HG03095 (cell line): ENCODE measurements at regions not wholly inside any gene's neighbourhood (a gene's known extent, or its start where the extent isn't known, plus 50 kb on each side); places are given as distances from the start of the nearest gene placed in this dataset.
"Not testable (repeated sequence)": the region's sequence is repeated elsewhere in the genome, so short reads cannot be mapped to it uniquely, and the experiment has no call there.

ENCODE experiments used
- ATAC-seq: cut with Tn5 transposase; IDR thresholded peaks from one replicate; pipeline ENCODE4 v1.9.1; 2021; ENCODE audit warnings: moderate library complexity; ENCODE audit not compliant: unreplicated experiment

DNA sequence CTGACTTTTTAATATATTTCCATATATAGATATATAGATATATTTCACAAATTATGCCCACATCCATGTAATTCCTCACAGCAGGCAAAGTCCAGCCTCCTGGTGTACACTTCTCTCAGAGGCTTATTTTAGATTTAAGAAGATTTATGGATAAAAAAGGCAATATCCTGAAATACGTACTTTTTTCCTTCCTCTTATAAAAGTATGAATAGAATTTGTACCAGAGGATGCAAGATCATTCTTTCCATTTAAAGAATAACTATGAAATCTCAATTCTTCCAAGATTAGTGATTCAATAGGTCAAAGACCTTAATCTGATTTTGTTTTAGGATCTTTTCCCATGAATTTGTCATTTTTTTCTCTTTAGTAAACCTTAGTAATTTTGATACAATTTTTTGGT, 597.9 kb upstream of the TBL1XR1 start:
- ATAC-seq: no peak

DNA sequence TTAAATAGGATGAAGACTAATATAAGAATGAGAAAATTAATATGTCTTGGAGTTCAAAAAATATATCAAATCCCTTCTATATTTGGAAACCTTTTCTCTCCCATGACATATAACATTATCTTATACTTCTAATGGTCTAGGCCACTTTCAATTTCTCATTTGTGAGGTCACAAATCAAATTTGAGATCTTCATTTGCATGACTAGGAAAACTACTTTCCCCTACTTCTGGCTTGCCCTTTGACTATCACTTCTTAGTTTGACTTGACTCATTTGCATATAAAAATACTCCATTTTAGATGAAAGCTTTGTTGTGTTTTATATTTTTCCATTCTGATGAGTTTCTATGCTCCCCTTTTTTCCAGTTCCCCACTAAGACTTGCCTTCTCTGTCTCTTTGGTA, 598.6 kb upstream of the TBL1XR1 start:
- no peak for ATAC-seq

DNA sequence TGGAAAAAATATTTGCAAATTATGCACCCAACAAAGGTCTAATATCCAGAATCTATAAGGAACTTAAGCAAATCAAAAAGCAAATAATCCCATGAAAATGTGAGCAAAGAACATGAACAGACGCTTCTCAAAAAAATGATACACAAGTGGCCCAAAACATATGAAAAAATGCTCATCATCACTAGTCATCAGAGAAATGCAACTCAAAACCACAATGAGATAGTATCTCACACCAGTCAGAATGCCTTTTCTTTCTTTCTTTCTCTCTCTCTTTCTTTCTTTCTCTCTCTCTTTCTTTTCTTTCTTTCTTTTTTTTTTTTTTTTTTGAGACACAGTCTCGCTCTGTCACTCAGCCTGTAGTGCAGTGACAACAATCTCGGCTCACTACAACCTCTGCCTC, 602.9 kb upstream of the TBL1XR1 start:
- ATAC-seq: not testable (repeated sequence)

DNA sequence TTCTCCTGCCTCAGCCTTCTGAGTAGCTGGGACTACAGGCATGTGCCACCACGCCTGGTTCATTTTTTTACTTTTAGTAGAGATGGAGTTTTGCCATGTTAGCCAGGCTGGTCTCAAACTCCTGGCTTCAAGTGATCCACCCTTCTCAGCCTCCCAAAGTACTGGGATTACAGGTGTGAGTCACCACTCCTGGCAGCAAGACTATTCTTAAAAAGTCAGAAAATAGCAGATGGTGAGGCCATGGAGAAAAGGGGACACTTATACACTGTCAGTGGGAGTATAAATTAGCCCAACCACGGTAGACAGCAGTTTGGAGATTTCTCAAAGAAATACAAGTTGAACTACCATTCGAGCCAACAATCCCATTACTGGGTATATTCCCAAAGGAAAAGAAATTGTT, 603.3 kb upstream of the TBL1XR1 start:
- ATAC-seq: no peak

DNA sequence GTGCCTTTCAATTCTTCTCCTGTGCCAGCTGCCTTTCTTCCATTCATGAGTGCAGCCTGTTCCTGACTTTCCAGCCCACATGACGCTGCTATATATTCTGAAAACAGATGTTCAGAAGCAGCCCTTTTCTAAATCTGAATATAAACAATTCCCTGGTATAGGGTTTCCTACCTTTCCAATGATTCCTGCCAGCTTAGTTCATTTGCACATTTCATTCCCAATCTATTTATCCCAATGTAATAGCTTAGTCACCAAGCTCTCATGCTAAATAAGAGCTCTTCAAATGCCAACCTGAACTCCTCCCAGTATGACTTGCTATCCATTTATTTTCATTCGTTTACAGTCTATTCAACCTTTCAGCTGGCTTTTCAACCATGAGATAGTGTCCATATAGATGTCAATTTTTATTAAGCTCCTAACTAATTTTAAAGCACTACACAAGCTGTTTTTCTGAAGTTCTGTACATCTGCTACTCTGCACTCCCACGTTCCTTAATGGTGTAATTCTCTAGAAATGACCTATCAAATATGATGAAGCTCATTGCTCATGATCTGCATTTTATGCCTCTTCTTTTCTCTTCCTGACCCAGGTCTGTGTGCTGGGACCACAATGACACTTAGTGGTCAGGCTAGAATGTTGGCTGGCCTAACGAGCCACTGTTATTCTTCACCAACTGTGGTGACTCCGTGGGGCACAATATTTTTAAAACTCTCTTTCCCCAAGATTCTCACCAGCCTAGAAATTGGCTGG, 605.0 kb upstream of the TBL1XR1 start:
- no peak for ATAC-seq

DNA sequence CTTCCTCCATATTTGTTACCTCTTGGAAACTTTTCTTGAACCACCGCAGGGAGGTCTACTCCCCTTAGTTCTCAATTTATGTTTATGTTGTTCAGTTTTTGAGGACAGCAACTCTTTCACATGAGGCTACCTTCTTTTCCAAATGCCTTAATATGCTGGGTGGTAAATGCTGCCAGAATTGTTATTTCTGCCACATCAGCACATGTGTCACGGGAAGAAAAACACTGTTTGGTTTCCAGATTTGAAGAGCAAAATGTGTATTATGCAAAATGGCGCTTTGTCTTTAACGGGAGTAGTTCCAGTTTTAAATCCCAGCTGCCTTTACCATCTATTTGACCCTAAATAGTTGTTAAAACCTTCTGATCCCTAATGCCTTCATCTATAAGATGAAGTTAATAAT, 606.2 kb upstream of the TBL1XR1 start:
- no peak for ATAC-seq

DNA sequence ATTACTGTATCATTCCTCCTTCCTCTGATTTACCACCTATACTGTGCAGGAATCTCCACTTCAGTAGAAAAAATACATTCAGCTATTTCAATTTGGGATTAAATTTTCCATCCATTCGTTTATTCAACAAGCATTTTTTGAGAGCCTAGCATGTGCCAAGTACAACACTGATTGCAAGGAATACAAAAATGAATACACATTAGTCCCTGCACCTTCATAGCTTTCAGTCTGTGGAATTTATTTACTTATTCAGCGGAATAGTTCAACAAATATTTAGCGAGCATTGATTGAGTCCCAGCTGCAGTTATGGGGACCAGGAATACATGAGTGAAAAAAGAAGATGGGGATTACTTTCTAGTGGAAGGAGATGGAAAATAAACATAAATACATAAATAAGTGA, 606.8 kb upstream of the TBL1XR1 start:
- no peak for ATAC-seq

DNA sequence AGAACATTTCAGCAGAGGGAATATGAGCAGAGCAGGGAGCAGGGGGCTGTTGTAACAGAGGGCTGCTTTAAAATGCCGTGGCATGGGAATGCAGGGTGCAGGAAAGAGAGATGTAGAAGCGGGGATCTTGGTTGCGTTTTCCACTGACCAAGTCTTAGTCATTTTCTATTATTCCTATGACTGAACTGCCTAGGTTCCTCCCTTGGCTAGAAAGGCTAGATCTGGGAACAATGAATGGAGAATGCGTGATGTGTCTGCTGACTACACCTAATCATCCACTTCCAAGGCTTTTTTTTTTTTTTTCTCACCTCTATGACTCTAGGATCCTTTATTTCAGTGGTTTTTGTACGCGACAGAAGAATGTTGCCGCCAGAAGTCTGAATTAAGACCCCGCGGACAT, 607.4 kb upstream of the TBL1XR1 start:
- no peak for ATAC-seq

DNA sequence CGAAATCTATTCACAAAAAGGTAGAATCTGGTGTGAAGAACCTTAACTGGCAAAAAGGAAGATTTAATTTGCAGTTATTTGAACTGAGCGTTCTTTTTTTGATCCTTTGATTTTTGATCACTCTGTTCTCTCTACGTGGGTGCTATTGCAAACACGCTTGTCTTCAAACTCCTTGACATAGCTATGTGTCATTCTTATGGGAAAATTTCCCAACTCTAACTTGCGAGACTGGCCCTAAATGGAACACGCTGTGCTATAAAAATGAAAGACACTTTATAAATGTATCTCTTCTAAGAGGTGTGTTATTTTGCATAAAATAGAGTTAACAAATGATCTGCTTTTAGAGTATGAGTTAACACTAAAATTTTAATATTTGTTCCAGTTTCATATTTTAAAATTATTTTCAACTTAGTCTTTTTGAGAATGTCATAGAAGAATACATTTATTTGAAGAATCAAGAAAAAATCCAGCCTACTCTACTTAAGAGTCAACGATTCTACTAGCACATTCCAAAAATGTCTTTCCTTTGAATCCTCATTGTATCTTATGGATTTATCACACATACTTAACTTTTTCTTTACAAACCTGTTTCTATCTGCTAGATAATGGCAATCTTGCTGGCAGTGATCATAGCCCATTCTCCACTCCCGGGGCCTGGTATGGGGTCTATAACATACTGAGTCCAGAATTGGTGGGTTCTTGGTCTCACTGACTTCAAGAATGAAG, 610.0 kb upstream of the TBL1XR1 start:
- no peak for ATAC-seq

DNA sequence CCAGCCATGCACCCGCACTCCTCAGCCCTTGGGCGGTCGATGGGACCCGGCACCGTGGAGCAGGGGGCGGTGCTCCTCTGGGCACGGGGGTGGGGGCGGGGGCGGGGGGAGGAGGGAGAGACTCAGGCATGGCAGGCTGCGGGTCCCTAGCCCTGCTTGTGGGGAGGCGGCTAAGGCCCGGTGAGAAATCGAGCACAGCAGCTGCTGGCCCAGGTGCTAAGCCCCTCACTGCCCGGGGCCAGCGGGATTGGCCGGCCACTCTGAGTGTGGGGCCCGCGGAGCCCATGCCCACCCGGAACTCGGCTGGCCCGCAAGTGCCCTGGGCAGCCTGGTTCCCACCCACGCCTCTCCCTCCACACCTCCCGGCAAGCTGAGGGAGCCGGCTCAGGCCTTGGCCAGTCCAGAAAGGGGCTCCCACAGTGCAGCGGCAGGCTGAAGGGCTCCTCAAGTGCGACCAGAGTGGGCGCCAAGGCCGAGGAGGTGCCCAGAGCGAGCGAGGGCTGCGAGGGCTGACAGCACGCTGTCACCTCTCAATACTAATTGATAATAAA, 611.7 kb upstream of the TBL1XR1 start:
- ATAC-seq: not testable (repeated sequence)

DNA sequence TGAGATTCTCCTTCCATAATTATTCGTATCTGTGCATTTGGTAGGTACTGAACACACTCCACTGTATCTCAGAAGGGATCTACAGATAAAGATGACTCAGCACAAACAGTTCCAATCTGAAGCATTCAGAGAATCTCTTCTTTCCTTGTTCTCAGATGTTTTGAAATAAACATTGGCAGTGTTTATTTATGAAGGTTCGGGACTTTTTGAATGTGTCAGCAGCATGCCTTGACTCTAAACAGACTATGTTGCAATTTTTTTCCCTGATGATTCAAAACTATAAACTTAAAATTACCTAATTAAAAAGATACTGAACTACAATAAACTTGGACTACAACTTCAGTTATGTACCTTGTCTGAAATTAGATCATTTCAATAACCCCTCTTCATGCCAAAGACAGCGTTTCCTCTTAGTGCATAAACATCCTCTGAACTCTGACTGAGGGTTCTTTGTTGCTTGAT, 612.9 kb upstream of the TBL1XR1 start:
- no peak for ATAC-seq

DNA sequence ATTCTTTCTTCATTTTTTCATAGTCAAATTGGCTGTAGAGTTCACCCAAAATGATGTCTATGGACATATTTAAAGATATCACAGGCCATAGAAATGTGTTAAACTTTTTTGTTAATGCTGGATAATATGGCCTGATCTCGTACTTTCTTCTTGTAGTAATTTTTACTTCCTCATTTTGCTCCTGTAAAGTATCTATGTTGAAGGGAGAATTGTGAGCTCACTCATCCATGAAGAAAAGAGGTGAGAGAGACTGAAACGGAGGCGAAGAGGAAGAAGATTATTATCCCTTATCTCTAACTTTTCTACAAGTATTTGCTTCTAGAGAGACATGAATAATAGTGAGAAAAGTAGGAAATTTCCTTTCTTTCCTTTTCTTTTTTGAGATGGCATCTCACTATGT, 613.8 kb upstream of the TBL1XR1 start:
- ATAC-seq: no peak

DNA sequence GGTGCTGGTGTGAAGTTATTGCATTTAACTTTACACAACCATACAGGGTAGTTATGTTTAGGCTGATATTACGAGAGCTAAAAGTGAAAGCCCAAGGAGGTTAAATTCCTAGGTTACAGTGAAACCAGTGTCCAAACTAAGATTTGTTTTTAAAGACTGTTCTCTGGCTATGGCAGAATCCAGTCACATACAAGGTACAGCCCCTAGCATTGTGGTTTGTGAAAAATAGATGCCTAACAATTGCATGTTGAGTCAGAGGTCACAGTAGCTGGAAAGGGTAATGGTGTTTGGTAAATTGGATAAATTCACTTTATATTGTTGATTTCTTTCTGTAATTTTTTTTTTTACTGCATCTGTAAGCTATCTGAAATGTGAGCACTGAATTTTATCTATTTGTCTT, 614.6 kb upstream of the TBL1XR1 start:
- no peak for ATAC-seq

DNA sequence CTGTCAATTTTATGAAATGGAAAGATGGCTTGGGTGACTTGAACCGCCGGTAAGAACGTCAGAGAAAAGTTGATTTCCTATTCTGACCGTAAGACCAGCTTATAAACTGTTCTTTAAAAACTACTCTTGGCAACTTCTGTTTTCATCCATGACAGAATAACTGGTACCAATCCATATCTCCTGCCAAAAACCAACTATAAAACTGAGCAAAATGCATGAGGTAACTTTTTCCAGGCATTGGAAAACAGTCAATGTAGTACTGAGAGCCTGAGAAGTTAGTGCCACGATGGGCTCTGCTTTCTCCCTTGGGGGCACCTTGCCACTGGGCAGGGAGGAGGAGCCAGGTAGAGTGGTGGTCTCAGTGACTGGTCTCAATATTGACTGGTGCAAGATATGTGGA, 615.2 kb upstream of the TBL1XR1 start:
- ATAC-seq: no peak

DNA sequence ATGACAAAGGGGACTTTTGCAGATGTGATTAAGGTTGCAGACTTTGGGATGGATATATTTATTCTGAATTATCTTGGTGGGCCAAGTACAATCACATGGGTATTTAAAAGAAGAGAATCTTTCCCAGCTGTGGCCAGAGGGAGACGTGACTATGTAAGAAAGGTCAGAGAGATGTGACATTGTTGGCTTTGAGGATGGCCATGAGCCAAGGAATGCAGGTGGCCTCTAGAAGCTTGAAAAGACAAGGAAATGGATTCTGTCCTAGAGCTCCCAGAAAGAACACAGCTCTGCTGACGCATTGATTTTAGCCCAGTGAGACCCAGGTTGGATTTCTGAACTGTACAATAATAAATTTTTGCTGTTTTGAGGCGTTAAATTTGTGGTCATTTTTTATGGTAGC, 616.0 kb upstream of the TBL1XR1 start:
- ATAC-seq: no peak

DNA sequence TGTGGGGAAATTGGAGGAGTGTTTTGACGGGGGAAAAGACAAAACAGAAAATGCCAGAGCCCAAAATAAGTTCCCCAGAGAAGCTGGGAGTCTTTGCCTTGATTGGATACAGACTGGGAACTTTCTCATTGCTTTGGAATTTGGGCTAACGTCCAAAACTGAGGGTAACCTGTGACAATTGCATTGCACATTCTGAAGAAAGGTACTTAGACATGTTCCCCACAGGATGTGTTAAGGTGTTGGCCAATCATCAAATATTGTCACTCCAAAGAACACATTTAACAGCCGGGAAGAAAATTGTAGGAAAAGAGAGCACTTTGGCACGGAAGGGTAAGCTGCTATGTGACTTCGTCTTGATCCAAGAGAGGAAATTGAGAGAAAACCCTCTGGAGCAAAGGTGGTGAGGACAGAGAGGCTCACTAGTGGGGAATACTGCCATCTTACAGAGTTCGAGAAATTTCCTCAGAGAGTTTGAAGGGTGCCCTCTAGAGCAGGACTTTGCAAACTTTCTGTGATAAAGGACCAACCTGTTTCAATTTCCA, 619.5 kb upstream of the TBL1XR1 start:
- no peak for ATAC-seq

DNA sequence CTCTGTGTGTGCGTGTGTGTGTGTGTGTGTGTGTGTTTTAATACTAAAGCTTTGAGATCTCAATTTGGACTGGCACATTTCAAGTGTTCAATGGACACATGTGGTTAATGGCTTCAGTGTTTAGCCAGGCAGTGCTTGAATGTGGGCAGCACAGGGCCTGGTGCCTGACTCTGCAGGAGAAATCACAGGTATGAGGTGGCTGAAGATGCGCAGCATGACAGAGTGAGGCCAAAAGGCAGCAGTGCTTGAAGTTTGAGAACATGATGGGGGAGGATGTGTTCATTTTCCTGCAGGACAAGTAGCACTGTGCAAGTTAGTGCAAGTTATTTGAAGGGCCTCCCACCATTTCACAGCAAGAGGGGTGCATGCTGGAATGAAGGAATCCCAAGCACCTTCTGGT, 620.5 kb upstream of the TBL1XR1 start:
- no peak for ATAC-seq

DNA sequence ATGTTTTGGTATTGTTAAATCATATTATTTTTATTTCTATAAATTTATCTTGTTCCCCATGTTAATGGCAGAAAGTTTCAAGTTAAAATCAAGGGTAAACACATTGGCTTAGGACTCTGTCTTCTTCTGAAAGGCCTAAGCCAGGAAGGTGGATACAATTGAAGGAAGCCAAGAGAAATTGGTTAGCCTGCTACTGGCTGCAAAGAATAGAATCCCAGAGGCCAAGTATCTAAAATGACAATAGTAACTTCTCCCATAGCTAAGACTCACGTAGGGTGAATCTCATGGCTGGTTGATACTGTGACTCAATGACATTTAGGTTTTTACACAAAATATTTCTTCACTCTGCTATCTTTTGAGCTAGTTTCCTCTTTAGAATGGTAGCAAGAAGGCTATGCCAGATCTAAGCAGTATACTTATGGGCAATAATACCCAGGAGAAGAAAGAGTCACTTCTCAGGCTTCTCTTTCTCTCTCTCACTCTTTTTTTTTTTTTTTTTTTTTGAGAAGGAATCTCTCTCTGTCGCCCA, 621.5 kb upstream of the TBL1XR1 start:
- no peak for ATAC-seq

DNA sequence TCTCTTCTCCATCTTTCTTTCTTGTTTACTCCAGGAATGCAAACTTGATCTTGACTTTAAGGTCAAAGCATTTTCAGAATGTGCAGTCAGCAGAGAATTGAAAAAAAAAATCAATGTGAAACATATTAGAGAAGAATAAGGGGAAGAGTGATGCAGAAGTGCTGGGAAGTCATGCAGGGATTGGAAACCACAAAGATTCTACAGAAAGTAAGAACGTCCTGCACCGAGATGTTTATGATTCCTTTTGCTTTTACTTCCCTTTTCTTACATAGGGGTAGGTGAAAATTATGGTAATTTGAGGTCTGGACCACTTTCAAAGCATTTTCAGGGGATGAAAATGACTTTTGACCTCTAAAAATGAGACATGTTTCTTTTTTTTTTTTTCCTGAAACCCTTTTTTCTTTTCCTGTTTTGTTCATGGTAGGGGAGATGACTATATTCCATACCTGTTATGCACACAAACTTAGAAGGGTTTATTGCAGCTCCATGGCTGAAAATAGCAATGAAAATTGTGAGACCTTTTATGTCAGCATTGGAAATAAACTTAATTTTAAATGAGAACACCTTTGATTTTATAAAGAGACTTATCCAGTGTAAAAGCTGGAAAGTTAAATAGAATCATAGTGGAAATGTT, 623.5 kb upstream of the TBL1XR1 start:
- peak; percentile 79 for ATAC-seq

DNA sequence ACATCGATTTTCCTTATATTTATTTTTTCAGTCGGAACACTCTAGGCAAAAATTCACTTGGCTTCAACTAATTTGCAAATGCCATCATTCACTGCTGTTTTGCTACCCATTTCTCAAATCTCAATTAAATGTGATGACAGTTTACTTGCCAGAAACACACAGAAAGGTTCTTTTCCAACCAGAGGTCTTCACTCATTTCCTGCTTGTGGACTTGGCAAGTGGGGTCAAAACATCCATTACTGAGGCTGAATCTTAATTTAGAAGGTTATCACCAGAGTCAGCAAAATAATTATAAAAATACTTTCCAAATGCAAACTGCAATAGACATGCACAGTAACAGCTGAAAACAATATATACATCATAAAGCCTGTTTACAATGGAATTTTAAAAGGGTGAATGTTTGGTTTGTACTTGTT, 625.4 kb upstream of the TBL1XR1 start:
- ATAC-seq: no peak

DNA sequence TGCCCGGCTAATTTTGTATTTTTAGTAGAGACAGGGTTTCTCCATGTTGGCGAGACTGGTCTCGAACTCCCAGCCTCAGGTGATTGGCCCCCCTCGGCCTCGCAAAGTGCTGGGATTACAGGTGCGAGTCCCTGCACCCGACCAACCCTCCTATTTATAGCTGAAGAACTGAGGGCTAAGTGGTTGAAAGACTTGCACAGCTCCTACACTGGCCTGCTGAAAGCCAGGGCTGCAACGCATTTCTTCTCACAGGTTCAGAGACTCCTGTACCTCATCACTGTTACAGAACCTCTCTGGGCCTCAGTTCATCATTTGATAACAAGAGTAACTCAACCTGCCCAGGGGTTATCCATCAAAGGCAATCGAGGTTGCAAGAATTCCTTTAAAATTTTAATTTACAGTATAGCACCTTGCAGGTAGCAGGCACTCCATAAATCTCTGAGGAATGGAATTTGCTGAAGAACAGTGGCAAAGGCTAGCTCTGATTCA, 626.5 kb upstream of the TBL1XR1 start:
- ATAC-seq: no peak
